ENCODE measurements at regions not wholly inside any gene's neighbourhood (a gene's known extent, or its start where the extent isn't known, plus 50 kb on each side); places are given as distances from the start of the nearest gene placed in this dataset.

DNA sequence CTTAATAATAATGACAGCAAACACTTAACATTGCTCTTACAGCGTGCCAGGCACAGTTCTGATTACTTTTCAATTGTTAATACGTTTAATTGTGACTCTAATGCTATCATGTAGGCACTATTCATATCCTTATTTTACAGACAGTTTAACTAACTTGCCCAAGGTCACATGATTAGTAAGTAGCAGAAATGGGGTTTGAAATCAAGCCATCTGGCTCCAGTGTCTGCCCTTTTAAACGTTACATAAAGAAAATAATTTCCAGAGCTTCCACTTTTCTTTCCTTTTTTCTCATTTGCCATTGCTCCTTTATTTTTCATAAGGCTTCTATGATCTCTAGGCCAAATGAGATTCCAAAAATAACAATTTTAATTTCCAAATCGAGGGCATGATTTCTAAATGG lies 50.6 kb upstream of the IKZF2 start:
- no peak for DNase-seq (ENCODE audit: low spot score)
- Histone ChIP-seq H2AFZ (no peak overlapping the region), H3K79me2 (no peaks in the 10 kb centered on the region), H3K4me2 (no peak overlapping the region), H3K36me3 (replicated peaks; ENCODE audit: insufficient read depth, low read depth) (no peaks in the 10 kb centered on the region), H4K20me1 (ENCODE audit: insufficient read depth, poor library complexity, severe bottlenecking) (no peaks in the 10 kb centered on the region), H3K27ac (no peak overlapping the region), H3K9me3 (ENCODE audit: low read depth) (no peaks in the 10 kb centered on the region), H3K27me3 (no peaks in the 10 kb centered on the region), H3K4me1 (ENCODE audit: insufficient read depth) (no peaks in the 10 kb centered on the region), H3K4me3 (no peak overlapping the region), H3K9me2 (replicated peaks; ENCODE audit: insufficient read depth) (no peaks in the 10 kb centered on the region)
- WGBS (ENCODE audit: low lambda C conversion rate, missing lambda C conversion rate), result 72% methylated on average over 4 of the region's 4 CpGs
- TF ChIP-seq EZH2 (IDR thresholded peaks at IDR 0.05; ENCODE audit: borderline replicate concordance) (no peak), CTCF (IDR thresholded peaks at IDR 0.05; ENCODE audit: poor library complexity) (no peak), EZH2phosphoT487 (IDR thresholded peaks at IDR 0.05; ENCODE audit: low read depth, severe bottlenecking, unreplicated experiment) (no peak)

GRCh38 chr2:213205944-213206343 lies 54.5 kb upstream of the IKZF2 start:
- Histone ChIP-seq H3K79me2 (no peaks in the 10 kb centered on the region), H3K27me3 (no peaks in the 10 kb centered on the region), H3K9me2 (replicated peaks; ENCODE audit: insufficient read depth) (no peaks in the 10 kb centered on the region), H3K4me1 (ENCODE audit: insufficient read depth) (no peaks in the 10 kb centered on the region), H3K36me3 (replicated peaks; ENCODE audit: insufficient read depth, low read depth) (no peaks in the 10 kb centered on the region), H3K4me3 (no peak overlapping the region), H4K20me1 (ENCODE audit: insufficient read depth, poor library complexity, severe bottlenecking) (no peaks in the 10 kb centered on the region), H3K9me3 (ENCODE audit: low read depth) (no peaks in the 10 kb centered on the region), H3K4me2 (no peak overlapping the region), H3K27ac (no peak overlapping the region), H2AFZ (no peak overlapping the region)
- TF ChIP-seq CTCF (IDR thresholded peaks at IDR 0.05; ENCODE audit: poor library complexity), result no peak
- TF ChIP-seq EZH2phosphoT487 (IDR thresholded peaks at IDR 0.05; ENCODE audit: low read depth, severe bottlenecking, unreplicated experiment), result no peak
- TF ChIP-seq EZH2 (IDR thresholded peaks at IDR 0.05; ENCODE audit: borderline replicate concordance), result no peak
- WGBS (ENCODE audit: low lambda C conversion rate, missing lambda C conversion rate), result 81% methylated on average over 1 of the region's 1 CpG
- no peak for DNase-seq (ENCODE audit: low spot score)

DNA sequence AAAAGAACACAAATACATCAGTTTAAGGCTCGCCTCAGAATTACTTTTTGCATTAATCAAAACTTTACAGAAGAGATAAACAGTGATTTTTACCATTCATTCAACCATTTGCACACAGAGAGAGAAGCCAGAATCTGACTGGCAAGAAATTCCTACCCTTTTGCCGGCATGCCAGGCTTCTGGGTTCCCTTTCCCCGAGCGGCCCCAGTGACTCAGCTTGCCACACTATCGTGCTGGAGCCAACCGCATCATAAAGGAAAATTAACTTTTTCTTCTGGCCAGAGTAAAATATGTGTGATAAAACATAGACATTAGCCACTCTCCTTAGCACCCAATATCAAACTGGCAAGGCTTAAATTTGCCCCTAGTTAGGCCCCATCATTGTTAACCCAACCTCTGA lies 61.8 kb upstream of the IKZF2 start:
- no peaks in the 10 kb centered on the region for H3K36me3 ChIP-seq (replicated peaks; ENCODE audit: insufficient read depth, low read depth)
- no peaks in the 10 kb centered on the region for H4K20me1 ChIP-seq (ENCODE audit: insufficient read depth, poor library complexity, severe bottlenecking)
- H3K4me3 ChIP-seq, result no peak overlapping the region

More for the DNA sequence above, 61.8 kb upstream of the IKZF2 start:
- Histone ChIP-seq H3K4me1 (ENCODE audit: insufficient read depth) (no peaks in the 10 kb centered on the region), H3K4me2 (no peak overlapping the region), H2AFZ (no peak overlapping the region), H3K27me3 (no peaks in the 10 kb centered on the region), H3K27ac (no peak overlapping the region), H3K9me3 (ENCODE audit: low read depth) (no peaks in the 10 kb centered on the region), H3K9me2 (replicated peaks; ENCODE audit: insufficient read depth) (no peaks in the 10 kb centered on the region), H3K79me2 (no peaks in the 10 kb centered on the region)
- TF ChIP-seq EZH2phosphoT487 (IDR thresholded peaks at IDR 0.05; ENCODE audit: low read depth, severe bottlenecking, unreplicated experiment) (no peak), CTCF (IDR thresholded peaks at IDR 0.05; ENCODE audit: poor library complexity) (no peak), EZH2 (IDR thresholded peaks at IDR 0.05; ENCODE audit: borderline replicate concordance) (no peak)
- WGBS (ENCODE audit: low lambda C conversion rate, missing lambda C conversion rate), result 95% methylated on average over 6 of the region's 6 CpGs
- no peak for DNase-seq (ENCODE audit: low spot score)
